H1 (cell line): ENCODE measurements at regions not wholly inside any gene's neighbourhood (a gene's known extent, or its start where the extent isn't known, plus 50 kb on each side); places are given as distances from the start of the nearest gene placed in this dataset.

Experiments
- CTCF ChIA-PET: fragments of 300-600 bp; sonication (Branson Sonifier 250); formaldehyde crosslinking; loops from one replicate; lab custom pipeline; 2021; ENCODE audit not compliant: partially characterized antibody; lab: Charles Lee
- POLR2A ChIA-PET: fragments of 300-600 bp; sonication (Branson Sonifier 250); formaldehyde crosslinking; loops from one replicate; lab custom pipeline; 2021; ENCODE audit warnings: inconsistent platforms; ENCODE audit not compliant: partially characterized antibody; lab: Charles Lee
- DNase-seq, 2 experiments: peaks; one replicate each; pipeline versions ENCODE4 v3.0.0 to v3.0.0-alpha.2; 2010 to 2022; ENCODE audit warnings: low spot score in 2 of 2, low read depth in 1 of 2, mixed read lengths in 1 of 2
- FAIRE-seq: peaks from 2 replicates; lab custom pipeline; 2011; peaks lifted over from hg19 to GRCh38; lab: Jason Lieb, UNC
- H2AFZ ChIP-seq: 2 replicates; pipeline ENCODE4 v1.8.1; 2012; ENCODE audit warnings: low read length, inconsistent platforms
- H2AK5ac ChIP-seq: 2 replicates; pipeline ENCODE4 v1.6.1; 2013; ENCODE audit warnings: low read depth, low read length
- H2BK120ac ChIP-seq: replicated peaks from 2 replicates; pipeline ENCODE3; 2013; ENCODE audit warnings: low read depth, low read length, inconsistent platforms
- H2BK12ac ChIP-seq: 2 replicates; pipeline ENCODE4 v1.6.1; 2013; ENCODE audit warnings: low read depth, low read length
- H2BK15ac ChIP-seq: 2 replicates; pipeline ENCODE4 v1.6.1; 2013; ENCODE audit warnings: low read length
- H2BK20ac ChIP-seq: 2 replicates; pipeline ENCODE4 v1.6.1; 2013; ENCODE audit warnings: low read length
- H2BK5ac ChIP-seq: 2 replicates; pipeline ENCODE4 v1.6.1; 2013; ENCODE audit warnings: low read depth, low read length
- H3K14ac ChIP-seq: 2 replicates; pipeline ENCODE4 v1.6.1; 2013; ENCODE audit warnings: inconsistent platforms; ENCODE audit not compliant: insufficient read length
- H3K18ac ChIP-seq: 2 replicates; pipeline ENCODE4 v1.6.1; 2013; ENCODE audit warnings: low read length; ENCODE audit errors: extremely low read depth
- H3K23ac ChIP-seq: 2 replicates; pipeline ENCODE4 v1.6.1; 2013; ENCODE audit warnings: inconsistent platforms; ENCODE audit not compliant: insufficient read length
- H3K23me2 ChIP-seq: 2 replicates; pipeline ENCODE4 v1.6.1; 2013; ENCODE audit warnings: low read depth, low read length
- H3K27ac ChIP-seq: 2 replicates; pipeline ENCODE4 v1.6.1; 2011; ENCODE audit warnings: low read depth, low read length, inconsistent platforms
- H3K27me3 ChIP-seq, 4 experiments: replicated peaks in 1 of 4; 1 replicate in 1 of 4; 2 replicates in 3 of 4; pipeline versions ENCODE4 v1.6.1 to v1.8.1; 2011 to 2013; ENCODE audit warnings: low read length in 3 of 4, mild to moderate bottlenecking in 3 of 4, inconsistent platforms in 2 of 4, mixed read lengths in 2 of 4, moderate library complexity in 1 of 4; ENCODE audit not compliant: control insufficient read depth in 3 of 4, insufficient read depth in 3 of 4; ENCODE audit errors: extremely low read depth in 1 of 4
- H3K36me3 ChIP-seq, 4 experiments: 2 replicates each; pipeline versions ENCODE4 v1.6.1 to v1.8.1; 2011 to 2013; ENCODE audit warnings: mild to moderate bottlenecking in 4 of 4, low read length in 3 of 4, moderate library complexity in 2 of 4, control low read depth in 1 of 4, inconsistent platforms in 1 of 4; ENCODE audit not compliant: insufficient read depth in 4 of 4, control insufficient read depth in 2 of 4
- H3K4ac ChIP-seq: replicated peaks from 2 replicates; pipeline ENCODE3; 2013; ENCODE audit warnings: low read length, low read depth, mixed read lengths, inconsistent platforms; ENCODE audit not compliant: insufficient read length
- H3K4me1 ChIP-seq, 4 experiments: replicated peaks in 1 of 4; 1 replicate in 1 of 4; 2 replicates in 3 of 4; pipeline versions ENCODE4 v1.6.1 to v1.8.1; 2011 to 2013; ENCODE audit warnings: low read length in 3 of 4, inconsistent platforms in 2 of 4, mixed read lengths in 1 of 4; ENCODE audit not compliant: insufficient read depth in 4 of 4, control insufficient read depth in 3 of 4
- H3K4me2 ChIP-seq, 2 experiments: 2 replicates each; pipeline versions ENCODE4 v1.6.1 to v1.8.1; 2011 to 2013; ENCODE audit warnings: low read depth in 2 of 2, low read length in 2 of 2, control low read depth in 1 of 2, inconsistent platforms in 1 of 2, mild to moderate bottlenecking in 1 of 2; ENCODE audit not compliant: insufficient read depth in 1 of 2
- H3K4me3 ChIP-seq, 4 experiments: fragments of 200-600, 300-600 bp in 1 of 4; sonication (generic), shearing (Covaris generic), sonication (Bioruptor Twin) in 1 of 4; 2 replicates each; pipeline versions ENCODE4 v1.5.1 to v1.8.1; 2011 to 2016; ENCODE audit warnings: low read length in 4 of 4, low read depth in 3 of 4, control low read depth in 2 of 4, inconsistent platforms in 2 of 4, mild to moderate bottlenecking in 2 of 4, mixed read lengths in 1 of 4, moderate library complexity in 1 of 4; ENCODE audit not compliant: insufficient read depth in 2 of 4; ENCODE audit errors: extremely low read depth in 1 of 4
- H3K56ac ChIP-seq: replicated peaks from 2 replicates; pipeline ENCODE3; 2013; ENCODE audit warnings: low read depth, mild to moderate bottlenecking, mixed read lengths, low read length, inconsistent platforms; ENCODE audit not compliant: insufficient read length
- H3K79me1 ChIP-seq: 2 replicates; pipeline ENCODE4 v1.6.1; 2013; ENCODE audit warnings: low read depth, low read length, control low read depth
- H3K79me2 ChIP-seq, 2 experiments: 2 replicates each; pipeline versions ENCODE4 v1.6.1 to v1.8.1; 2012 to 2013; ENCODE audit warnings: low read length in 2 of 2, mild to moderate bottlenecking in 2 of 2, inconsistent platforms in 1 of 2; ENCODE audit not compliant: insufficient read depth in 2 of 2, control insufficient read depth in 1 of 2
- H3K9ac ChIP-seq, 4 experiments: replicated peaks in 1 of 4; 1 replicate in 1 of 4; 2 replicates in 3 of 4; pipeline versions ENCODE4 v1.6.1 to v1.8.1; 2011 to 2013; ENCODE audit warnings: low read depth in 3 of 4, low read length in 3 of 4, control low read depth in 2 of 4, mild to moderate bottlenecking in 2 of 4, moderate library complexity in 2 of 4, inconsistent platforms in 1 of 4; ENCODE audit errors: extremely low read depth in 1 of 4
- H3K9me3 ChIP-seq, 2 experiments: 2 replicates each; pipeline versions ENCODE4 v1.6.1 to v1.8.1; 2012 to 2013; ENCODE audit warnings: mild to moderate bottlenecking in 2 of 2, moderate library complexity in 2 of 2, control low read depth in 1 of 2, inconsistent platforms in 1 of 2, low read depth in 1 of 2, low read length in 1 of 2, mixed read lengths in 1 of 2; ENCODE audit not compliant: insufficient read depth in 2 of 2
- H4K20me1 ChIP-seq, 2 experiments: replicated peaks in 1 of 2; 2 replicates each; pipeline versions ENCODE3 to v1.8.1; 2011 to 2013; ENCODE audit warnings: inconsistent platforms in 2 of 2, low read length in 2 of 2, mild to moderate bottlenecking in 1 of 2; ENCODE audit not compliant: insufficient read depth in 2 of 2, control insufficient read depth in 1 of 2
- H4K5ac ChIP-seq: 2 replicates; pipeline ENCODE4 v1.6.1; 2013; ENCODE audit warnings: low read length, low read depth, mixed read lengths, inconsistent platforms; ENCODE audit not compliant: insufficient read length
- H4K8ac ChIP-seq: 2 replicates; pipeline ENCODE4 v1.8.0; 2013; ENCODE audit warnings: mild to moderate bottlenecking, moderate library complexity, low read length, inconsistent platforms; ENCODE audit not compliant: insufficient read depth; ENCODE audit errors: extremely low read depth
- H4K91ac ChIP-seq: replicated peaks from 2 replicates; pipeline ENCODE3; 2013; ENCODE audit warnings: low read length, mixed read lengths, inconsistent platforms; ENCODE audit not compliant: insufficient read length
- CHD1 ChIP-seq: IDR thresholded peaks from 2 replicates; pipeline ENCODE4 v1.6.1; 2012; ENCODE audit warnings: low read depth, low read length, improper control_type of control experiment
- CHD2 ChIP-seq: IDR thresholded peaks from 2 replicates; pipeline ENCODE4 v1.6.1; 2012; ENCODE audit warnings: low read length, improper control_type of control experiment
- KDM4A ChIP-seq: IDR thresholded peaks from one replicate; pipeline ENCODE4 v1.7.1; 2012; ENCODE audit warnings: low read depth, mild to moderate bottlenecking, moderate library complexity, low read length, inconsistent platforms; ENCODE audit not compliant: severe bottlenecking
- WGBS, 2 experiments: shearing (Covaris generic) in 1 of 2; methylation state at CpG; one replicate each; pipeline versions ENCODE4 v1.1.6 to v1.1.7; 2013 to 2015; ENCODE audit warnings: low lambda C conversion rate in 2 of 2, mixed read lengths in 2 of 2, inconsistent platforms in 1 of 2, low coverage in 1 of 2, missing lambda C conversion rate in 1 of 2; ENCODE audit not compliant: insufficient replicate concordance in 2 of 2, insufficient coverage in 1 of 2, insufficient read length in 1 of 2; ENCODE audit errors: extremely low coverage in 1 of 2, missing lambda C conversion rate in 1 of 2; 5-methylcytosine and 5-hydroxymethylcytosine counted together

DNA sequence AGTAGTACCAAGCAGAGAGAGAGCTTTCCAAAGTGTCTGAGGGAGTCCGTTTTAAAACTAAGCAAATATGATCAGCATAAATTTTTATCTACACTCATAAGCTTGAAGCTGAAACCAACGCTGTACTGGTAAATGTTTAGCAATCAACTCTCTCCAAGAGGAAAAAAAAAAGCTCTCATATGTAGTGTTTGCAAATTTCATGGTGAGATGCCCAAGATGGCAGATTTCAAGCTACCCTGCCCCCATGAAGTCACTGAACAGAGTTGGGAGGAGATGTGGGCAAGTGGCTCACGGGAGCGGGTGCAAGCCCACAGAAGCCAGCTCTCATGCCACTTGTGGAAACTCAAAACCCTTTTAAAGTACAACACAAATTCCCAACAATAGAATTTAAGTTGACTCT, 475.8 kb downstream of the BCAT1 start (continued):
- TF ChIP-seq CHD2 = no peak

DNA sequence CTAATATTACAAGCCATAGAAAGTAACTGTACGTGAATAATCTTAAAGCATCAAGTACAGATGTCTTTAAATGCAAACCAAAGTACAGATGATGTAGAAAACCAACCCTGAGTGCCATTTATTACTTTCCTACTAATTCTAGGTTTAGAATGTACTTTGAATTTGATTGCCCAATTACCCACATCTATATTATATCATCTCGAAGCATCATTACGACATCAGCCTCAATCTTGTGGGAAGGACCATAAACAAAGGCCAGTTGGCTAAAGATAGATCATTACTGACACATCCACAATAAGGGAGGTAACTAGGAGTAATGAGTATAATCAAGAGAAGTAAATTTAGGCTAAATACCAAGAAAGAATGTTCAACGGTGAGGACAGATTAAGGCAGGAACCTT, 478.9 kb downstream of the BCAT1 start:
- FAIRE-seq (no peak), DNase-seq (no peak)
- Histone ChIP-seq H3K4me3 (no peak overlapping the region), H3K36me3 (no peaks in the 10 kb centered on the region), H3K18ac (no peak overlapping the region), H4K8ac (no peak overlapping the region), H2BK12ac (no peak overlapping the region), H4K91ac (no peak overlapping the region), H2BK120ac (no peak overlapping the region), H3K4ac (no peak overlapping the region), H2AFZ (no peak overlapping the region), H4K20me1 (no peaks in the 10 kb centered on the region), H3K27ac (no peak overlapping the region), H3K14ac (no peak overlapping the region), H3K9me3 (peaks cover 2 to 3% of the 10 kb centered on the region in 2 experiments; a peak in 2 of 4 replicates), H3K23ac (no peak overlapping the region), H3K79me2 (no peaks in the 10 kb centered on the region), H3K56ac (no peak overlapping the region), H2BK5ac (no peak overlapping the region), H3K27me3 (no peaks in the 10 kb centered on the region), H2BK20ac (no peak overlapping the region), H3K4me2 (no peak overlapping the region), H4K5ac (no peak overlapping the region), H3K79me1 (no peaks in the 10 kb centered on the region), H3K9ac (no peak overlapping the region), H2BK15ac (no peak overlapping the region), H3K23me2 (no peaks in the 10 kb centered on the region), H2AK5ac (no peak overlapping the region), H3K4me1 (no peaks in the 10 kb centered on the region)
- 91% methylated on average over 4 of the region's 4 CpGs; no CpG with 5 or more reads in 1 of the 2 experiments for whole genome bisulfite sequencing, 2 experiments
- POLR2A ChIA-PET = no interaction called here
- CTCF ChIA-PET = interaction anchor here (1.1 kb wide), 1 partner anchor 362 kb away, joined by 3 read pairs; no protein-coding TSS in a partner anchor
- TF ChIP-seq CHD1 = no peak
- TF ChIP-seq KDM4A = no peak
